ENCODE measurements at regions not wholly inside any gene's neighbourhood (a gene's known extent, or its start where the extent isn't known, plus 50 kb on each side); places are given as distances from the start of the nearest gene placed in this dataset.

DNA sequence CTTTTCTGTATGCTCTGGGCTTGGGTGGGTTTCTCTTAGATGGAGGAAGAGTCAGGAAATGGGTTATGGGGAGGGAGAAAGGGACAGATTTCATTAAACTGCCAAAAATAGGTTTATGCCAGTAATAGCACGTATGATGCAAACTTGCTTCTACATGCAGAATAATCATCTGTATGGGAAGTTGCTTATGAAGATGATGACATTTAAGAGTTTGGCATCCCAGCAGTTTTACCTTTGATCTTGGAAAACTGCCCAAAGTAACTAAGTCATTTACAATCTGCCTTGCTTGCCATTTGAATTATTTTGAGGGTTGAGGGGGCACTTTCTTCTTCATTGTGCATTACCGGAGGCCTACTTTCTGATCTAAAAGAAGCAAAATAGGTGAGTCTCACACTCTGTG lies 282.9 kb upstream of the ANKRD55 start:
- H2AFZ ChIP-seq (ENCODE audit: low read length) = no peak overlapping the region
- CTCF ChIA-PET (ENCODE audit: low intra/inter-chr PET ratio, low total read pairs) = no interaction called here
- H3K27me3 ChIP-seq (ENCODE audit: control insufficient read depth in 1 of 2, insufficient read depth in 2 of 2, low read length in 2 of 2) = peaks cover 0 to 3% of the 10 kb centered on the region in 2 experiments; a peak in 1 of 5 replicates
- POLR2A ChIA-PET = no interaction called here
- DNase-seq (ENCODE audit: low spot score) = no peak
- H3K4me3 ChIP-seq (replicated peaks in 1 of 3; ENCODE audit: insufficient read depth in 1 of 3, low read depth in 2 of 3, low read length in 3 of 3) = no peak overlapping the region
- peaks cover 51% of the 10 kb centered on the region for H3K4me1 ChIP-seq (ENCODE audit: insufficient read depth, low read length)
- FAIRE-seq = no peak
- no peak overlapping the region for H3K9ac ChIP-seq (ENCODE audit: insufficient read depth, low read depth, low read length)
- H3K4me2 ChIP-seq (ENCODE audit: low read depth, low read length) = no peak overlapping the region
- BruUV-seq (replicated peaks) = no TSS peak
- no peaks in the 10 kb centered on the region for H4K20me1 ChIP-seq (ENCODE audit: insufficient read depth, low read length)
- no peak for ATAC-seq
- intact Hi-C loops (cut with micrococcal nuclease; ENCODE audit: unreplicated experiment) = no loop called here
- in situ Hi-C loops (cut with HindIII; ENCODE audit: extremely low pct_ligation_motif_present, low pct_unique_long_range_greater_than_20kb) = no loop called here
- H3K27ac ChIP-seq (ENCODE audit: extremely low read length, insufficient read depth, low read length) = no peak overlapping the region
- WGBS (ENCODE audit: low lambda C conversion rate) = 78% methylated on average over 2 of the region's 2 CpGs
- no peaks in the 10 kb centered on the region for H3K79me2 ChIP-seq (ENCODE audit: insufficient read depth, low read length)
- H3K9me3 ChIP-seq (ENCODE audit: low read length) = no peaks in the 10 kb centered on the region
- no peaks in the 10 kb centered on the region for H3K36me3 ChIP-seq (replicated peaks in 1 of 2; ENCODE audit: control insufficient read depth in 1 of 2, insufficient read depth in 2 of 2, low read length in 2 of 2)
- TF ChIP-seq U2AF1 (optimal IDR thresholded peaks at IDR 0.05; ENCODE audit: low read depth, low read length) (no peak), ZNF678 (CRISPR knock-in tag; IDR thresholded peaks at IDR 0.05) (no peak), HNRNPLL (IDR thresholded peaks at IDR 0.05; ENCODE audit: low read depth, low read length, poor library complexity, severe bottlenecking) (no peak), ZNF83 (CRISPR knock-in tag; IDR thresholded peaks at IDR 0.05; ENCODE audit: borderline replicate concordance) (no peak), SIX1 (CRISPR knock-in tag; IDR thresholded peaks at IDR 0.05; ENCODE audit: borderline replicate concordance) (no peak), ZNF879 (CRISPR knock-in tag; IDR thresholded peaks at IDR 0.05) (no peak), ZNF124 (CRISPR knock-in tag; IDR thresholded peaks at IDR 0.05) (no peak), ZNF335 (CRISPR knock-in tag; IDR thresholded peaks at IDR 0.05) (no peak), RBFOX2 (IDR thresholded peaks at IDR 0.05; ENCODE audit: low read depth, low read length) (no peak), ZMAT3 (CRISPR knock-in tag; conservative IDR thresholded peaks at IDR 0.05) (no peak), SNAI1 (CRISPR knock-in tag; IDR thresholded peaks at IDR 0.05; ENCODE audit: borderline replicate concordance) (no peak)
- TF ChIP-seq, protein P1, sequence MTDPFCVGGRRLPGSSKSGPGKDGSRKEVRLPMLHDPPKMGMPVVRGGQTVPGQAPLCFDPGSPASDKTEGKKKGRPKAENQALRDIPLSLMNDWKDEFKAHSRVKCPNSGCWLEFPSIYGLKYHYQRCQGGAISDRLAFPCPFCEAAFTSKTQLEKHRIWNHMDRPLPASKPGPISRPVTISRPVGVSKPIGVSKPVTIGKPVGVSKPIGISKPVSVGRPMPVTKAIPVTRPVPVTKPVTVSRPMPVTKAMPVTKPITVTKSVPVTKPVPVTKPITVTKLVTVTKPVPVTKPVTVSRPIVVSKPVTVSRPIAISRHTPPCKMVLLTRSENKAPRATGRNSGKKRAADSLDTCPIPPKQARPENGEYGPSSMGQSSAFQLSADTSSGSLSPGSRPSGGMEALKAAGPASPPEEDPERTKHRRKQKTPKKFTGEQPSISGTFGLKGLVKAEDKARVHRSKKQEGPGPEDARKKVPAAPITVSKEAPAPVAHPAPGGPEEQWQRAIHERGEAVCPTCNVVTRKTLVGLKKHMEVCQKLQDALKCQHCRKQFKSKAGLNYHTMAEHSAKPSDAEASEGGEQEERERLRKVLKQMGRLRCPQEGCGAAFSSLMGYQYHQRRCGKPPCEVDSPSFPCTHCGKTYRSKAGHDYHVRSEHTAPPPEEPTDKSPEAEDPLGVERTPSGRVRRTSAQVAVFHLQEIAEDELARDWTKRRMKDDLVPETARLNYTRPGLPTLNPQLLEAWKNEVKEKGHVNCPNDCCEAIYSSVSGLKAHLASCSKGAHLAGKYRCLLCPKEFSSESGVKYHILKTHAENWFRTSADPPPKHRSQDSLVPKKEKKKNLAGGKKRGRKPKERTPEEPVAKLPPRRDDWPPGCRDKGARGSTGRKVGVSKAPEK (CRISPR knock-in tag; IDR thresholded peaks at IDR 0.05; ENCODE audit: borderline replicate concordance) = no peak
- TF ChIP-seq, protein P2, sequence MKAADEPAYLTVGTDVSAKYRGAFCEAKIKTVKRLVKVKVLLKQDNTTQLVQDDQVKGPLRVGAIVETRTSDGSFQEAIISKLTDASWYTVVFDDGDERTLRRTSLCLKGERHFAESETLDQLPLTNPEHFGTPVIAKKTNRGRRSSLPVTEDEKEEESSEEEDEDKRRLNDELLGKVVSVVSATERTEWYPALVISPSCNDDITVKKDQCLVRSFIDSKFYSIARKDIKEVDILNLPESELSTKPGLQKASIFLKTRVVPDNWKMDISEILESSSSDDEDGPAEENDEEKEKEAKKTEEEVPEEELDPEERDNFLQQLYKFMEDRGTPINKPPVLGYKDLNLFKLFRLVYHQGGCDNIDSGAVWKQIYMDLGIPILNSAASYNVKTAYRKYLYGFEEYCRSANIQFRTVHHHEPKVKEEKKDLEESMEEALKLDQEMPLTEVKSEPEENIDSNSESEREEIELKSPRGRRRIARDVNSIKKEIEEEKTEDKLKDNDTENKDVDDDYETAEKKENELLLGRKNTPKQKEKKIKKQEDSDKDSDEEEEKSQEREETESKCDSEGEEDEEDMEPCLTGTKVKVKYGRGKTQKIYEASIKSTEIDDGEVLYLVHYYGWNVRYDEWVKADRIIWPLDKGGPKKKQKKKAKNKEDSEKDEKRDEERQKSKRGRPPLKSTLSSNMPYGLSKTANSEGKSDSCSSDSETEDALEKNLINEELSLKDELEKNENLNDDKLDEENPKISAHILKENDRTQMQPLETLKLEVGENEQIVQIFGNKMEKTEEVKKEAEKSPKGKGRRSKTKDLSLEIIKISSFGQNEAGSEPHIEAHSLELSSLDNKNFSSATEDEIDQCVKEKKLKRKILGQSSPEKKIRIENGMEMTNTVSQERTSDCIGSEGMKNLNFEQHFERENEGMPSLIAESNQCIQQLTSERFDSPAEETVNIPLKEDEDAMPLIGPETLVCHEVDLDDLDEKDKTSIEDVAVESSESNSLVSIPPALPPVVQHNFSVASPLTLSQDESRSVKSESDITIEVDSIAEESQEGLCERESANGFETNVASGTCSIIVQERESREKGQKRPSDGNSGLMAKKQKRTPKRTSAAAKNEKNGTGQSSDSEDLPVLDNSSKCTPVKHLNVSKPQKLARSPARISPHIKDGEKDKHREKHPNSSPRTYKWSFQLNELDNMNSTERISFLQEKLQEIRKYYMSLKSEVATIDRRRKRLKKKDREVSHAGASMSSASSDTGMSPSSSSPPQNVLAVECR (CRISPR knock-in tag; IDR thresholded peaks at IDR 0.05; ENCODE audit: borderline replicate concordance) = no peak
- TF ChIP-seq, protein P3, sequence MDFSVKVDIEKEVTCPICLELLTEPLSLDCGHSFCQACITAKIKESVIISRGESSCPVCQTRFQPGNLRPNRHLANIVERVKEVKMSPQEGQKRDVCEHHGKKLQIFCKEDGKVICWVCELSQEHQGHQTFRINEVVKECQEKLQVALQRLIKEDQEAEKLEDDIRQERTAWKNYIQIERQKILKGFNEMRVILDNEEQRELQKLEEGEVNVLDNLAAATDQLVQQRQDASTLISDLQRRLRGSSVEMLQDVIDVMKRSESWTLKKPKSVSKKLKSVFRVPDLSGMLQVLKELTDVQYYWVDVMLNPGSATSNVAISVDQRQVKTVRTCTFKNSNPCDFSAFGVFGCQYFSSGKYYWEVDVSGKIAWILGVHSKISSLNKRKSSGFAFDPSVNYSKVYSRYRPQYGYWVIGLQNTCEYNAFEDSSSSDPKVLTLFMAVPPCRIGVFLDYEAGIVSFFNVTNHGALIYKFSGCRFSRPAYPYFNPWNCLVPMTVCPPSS (IDR thresholded peaks at IDR 0.05) = no peak
- TF ChIP-seq, protein P4, sequence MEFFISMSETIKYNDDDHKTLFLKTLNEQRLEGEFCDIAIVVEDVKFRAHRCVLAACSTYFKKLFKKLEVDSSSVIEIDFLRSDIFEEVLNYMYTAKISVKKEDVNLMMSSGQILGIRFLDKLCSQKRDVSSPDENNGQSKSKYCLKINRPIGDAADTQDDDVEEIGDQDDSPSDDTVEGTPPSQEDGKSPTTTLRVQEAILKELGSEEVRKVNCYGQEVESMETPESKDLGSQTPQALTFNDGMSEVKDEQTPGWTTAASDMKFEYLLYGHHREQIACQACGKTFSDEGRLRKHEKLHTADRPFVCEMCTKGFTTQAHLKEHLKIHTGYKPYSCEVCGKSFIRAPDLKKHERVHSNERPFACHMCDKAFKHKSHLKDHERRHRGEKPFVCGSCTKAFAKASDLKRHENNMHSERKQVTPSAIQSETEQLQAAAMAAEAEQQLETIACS (CRISPR knock-in tag; IDR thresholded peaks at IDR 0.05) = no peak
- TF ChIP-seq, protein P5, sequence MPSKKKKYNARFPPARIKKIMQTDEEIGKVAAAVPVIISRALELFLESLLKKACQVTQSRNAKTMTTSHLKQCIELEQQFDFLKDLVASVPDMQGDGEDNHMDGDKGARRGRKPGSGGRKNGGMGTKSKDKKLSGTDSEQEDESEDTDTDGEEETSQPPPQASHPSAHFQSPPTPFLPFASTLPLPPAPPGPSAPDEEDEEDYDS (CRISPR knock-in tag; IDR thresholded peaks at IDR 0.05) = no peak

All from HepG2 (cell line).